ENCODE measurements at regions not wholly inside any gene's neighbourhood (a gene's known extent, or its start where the extent isn't known, plus 50 kb on each side); places are given as distances from the start of the nearest gene placed in this dataset.

GRCh38 chr17:30586818-30587595 is 109.8 kb downstream of the GOSR1 start:
- H3K4me2 ChIP-seq (ENCODE audit: low read length), result peak overlapping the region; percentile 39
- CTCF ChIA-PET, result no interaction called here

More at GRCh38 chr17:30586818-30587595, 109.8 kb downstream of the GOSR1 start:
- peaks cover 0 to 8% of the 10 kb centered on the region in 2 experiments; a peak in 2 of 4 replicates for H3K4me1 ChIP-seq (ENCODE audit: control insufficient read depth in 1 of 2, insufficient read depth in 2 of 2, low read length in 2 of 2)
- DNase-seq (ENCODE audit: low read depth, low spot score) (no peak), ATAC-seq (no peak)
- H2AFZ ChIP-seq (ENCODE audit: low read depth, low read length, poor library complexity, severe bottlenecking), result no peak overlapping the region
- no peaks in the 10 kb centered on the region for H4K20me1 ChIP-seq (ENCODE audit: insufficient read depth)
- no peaks in the 10 kb centered on the region for H3K9me3 ChIP-seq (ENCODE audit: control insufficient read depth in 1 of 2, insufficient read depth in 1 of 2, low read depth in 1 of 2, low read length in 2 of 2)
- no peak overlapping the region for H3K9ac ChIP-seq (ENCODE audit: low read length)
- no TSS peak for BruUV-seq (replicated peaks)
- no peaks in the 10 kb centered on the region for H3K79me2 ChIP-seq (ENCODE audit: insufficient read depth, low read length)
- no peaks in the 10 kb centered on the region for H3K36me3 ChIP-seq (ENCODE audit: control insufficient read depth in 1 of 2, insufficient read depth in 2 of 2, low read length in 2 of 2)
- ChIA-PET POLR2A (no interaction called here), RAD21 (ENCODE audit: low non-redundant PET in 1 of 2, low total read pairs in 2 of 2, uncharacterized antibody in 2 of 2, unreplicated experiment in 2 of 2) (interaction anchor here in 1 of 2 experiments (0.6 kb wide), 1 partner anchor 970 kb away, joined by 3 read pairs; no protein-coding TSS in a partner anchor)
- intact Hi-C loops (cut with micrococcal nuclease), result no loop called here
- no peak overlapping the region for H3K4me3 ChIP-seq (replicated peaks in 1 of 2; ENCODE audit: low read depth in 1 of 2, low read length in 2 of 2)
- no peaks in the 10 kb centered on the region for H3K27me3 ChIP-seq (ENCODE audit: insufficient read depth, low read length)
- H3K9me2 ChIP-seq (ENCODE audit: insufficient read depth), result no peaks in the 10 kb centered on the region
- TF ChIP-seq ZFX (IDR thresholded peaks at IDR 0.05) (no peak), TCF7L2 (IDR thresholded peaks at IDR 0.05; ENCODE audit: borderline replicate concordance, extremely low read depth, insufficient read depth, insufficient read length) (no peak), CBX3 (IDR thresholded peaks at IDR 0.05; ENCODE audit: low read depth) (0 out of 2 replicates have a peak, but pooled peaks have one; percentile 17), MAX (IDR thresholded peaks at IDR 0.05) (no peak), ATF3 (IDR thresholded peaks at IDR 0.05) (no peak), ELF1 (IDR thresholded peaks at IDR 0.05; ENCODE audit: borderline replicate concordance, low read depth) (0 out of 2 replicates have a peak, but pooled peaks have one; percentile 30), RAD21 (IDR thresholded peaks at IDR 0.05; ENCODE audit: low read depth) (no peak), EZH2phosphoT487 (IDR thresholded peaks at IDR 0.05; ENCODE audit: borderline replicate concordance) (no peak), FOSL1 (IDR thresholded peaks at IDR 0.05; ENCODE audit: low read depth) (peak; percentile 30; the same call in 1 of the 2 replicates)
- TF ChIP-seq, protein P1, sequence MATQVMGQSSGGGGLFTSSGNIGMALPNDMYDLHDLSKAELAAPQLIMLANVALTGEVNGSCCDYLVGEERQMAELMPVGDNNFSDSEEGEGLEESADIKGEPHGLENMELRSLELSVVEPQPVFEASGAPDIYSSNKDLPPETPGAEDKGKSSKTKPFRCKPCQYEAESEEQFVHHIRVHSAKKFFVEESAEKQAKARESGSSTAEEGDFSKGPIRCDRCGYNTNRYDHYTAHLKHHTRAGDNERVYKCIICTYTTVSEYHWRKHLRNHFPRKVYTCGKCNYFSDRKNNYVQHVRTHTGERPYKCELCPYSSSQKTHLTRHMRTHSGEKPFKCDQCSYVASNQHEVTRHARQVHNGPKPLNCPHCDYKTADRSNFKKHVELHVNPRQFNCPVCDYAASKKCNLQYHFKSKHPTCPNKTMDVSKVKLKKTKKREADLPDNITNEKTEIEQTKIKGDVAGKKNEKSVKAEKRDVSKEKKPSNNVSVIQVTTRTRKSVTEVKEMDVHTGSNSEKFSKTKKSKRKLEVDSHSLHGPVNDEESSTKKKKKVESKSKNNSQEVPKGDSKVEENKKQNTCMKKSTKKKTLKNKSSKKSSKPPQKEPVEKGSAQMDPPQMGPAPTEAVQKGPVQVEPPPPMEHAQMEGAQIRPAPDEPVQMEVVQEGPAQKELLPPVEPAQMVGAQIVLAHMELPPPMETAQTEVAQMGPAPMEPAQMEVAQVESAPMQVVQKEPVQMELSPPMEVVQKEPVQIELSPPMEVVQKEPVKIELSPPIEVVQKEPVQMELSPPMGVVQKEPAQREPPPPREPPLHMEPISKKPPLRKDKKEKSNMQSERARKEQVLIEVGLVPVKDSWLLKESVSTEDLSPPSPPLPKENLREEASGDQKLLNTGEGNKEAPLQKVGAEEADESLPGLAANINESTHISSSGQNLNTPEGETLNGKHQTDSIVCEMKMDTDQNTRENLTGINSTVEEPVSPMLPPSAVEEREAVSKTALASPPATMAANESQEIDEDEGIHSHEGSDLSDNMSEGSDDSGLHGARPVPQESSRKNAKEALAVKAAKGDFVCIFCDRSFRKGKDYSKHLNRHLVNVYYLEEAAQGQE (IDR thresholded peaks at IDR 0.05; ENCODE audit: low read depth), result no peak
- H3K27ac ChIP-seq (ENCODE audit: low read depth, low read length), result no peak overlapping the region

Data from HCT116 (cell line).